Tongue (tissue), 1 donor: ENCODE measurements at regions not wholly inside any gene's neighbourhood (a gene's known extent, or its start where the extent isn't known, plus 50 kb on each side); places are given as distances from the start of the nearest gene placed in this dataset.

ENCODE experiments used
- DNase-seq: peaks from one replicate; pipeline ENCODE4 v3.0.0-alpha.2; 2015

GRCh38 chr4:140212646-140213045 lies 58.7 kb upstream of the MAML3 start:
- no peak for DNase-seq

GRCh38 chr4:140212194-140212593 lies 58.2 kb upstream of the MAML3 start:
- DNase-seq: no peak

- no peak for DNase-seq
Observed at GRCh38 chr4:140211693-140212092, 57.7 kb upstream of the MAML3 start.

GRCh38 chr4:140211161-140211560 lies 57.2 kb upstream of the MAML3 start:
- DNase-seq: no peak

- DNase-seq: no peak
Observed at GRCh38 chr4:140208921-140209320, 54.9 kb upstream of the MAML3 start.
